ENCODE measurements at regions not wholly inside any gene's neighbourhood (a gene's known extent, or its start where the extent isn't known, plus 50 kb on each side); places are given as distances from the start of the nearest gene placed in this dataset.
"Not testable (repeated sequence)": the region's sequence is repeated elsewhere in the genome, so short reads cannot be mapped to it uniquely, and the experiment has no call there.

- intact Hi-C loops (cut with micrococcal nuclease): no loop called here
Measured at GRCh38 chr5:112570708-112571444, 151.8 kb upstream of the EPB41L4A start.

- intact Hi-C loops (cut with micrococcal nuclease): no loop called here
Measured at GRCh38 chr5:112573441-112573840, 154.4 kb upstream of the EPB41L4A start.

GRCh38 chr5:112574536-112574935 is 155.5 kb upstream of the EPB41L4A start:
- intact Hi-C loops (cut with micrococcal nuclease): no loop called here

GRCh38 chr5:112576298-112576925 is 157.3 kb upstream of the EPB41L4A start:
- intact Hi-C loops (cut with micrococcal nuclease): no loop called here

GRCh38 chr5:112579599-112580170 is 158.0 kb upstream of the APC start:
- intact Hi-C loops (cut with micrococcal nuclease): no loop called here

GRCh38 chr5:112581811-112582320 is 155.8 kb upstream of the APC start:
- intact Hi-C loops (cut with micrococcal nuclease): no loop called here

GRCh38 chr5:112583166-112583565 is 154.5 kb upstream of the APC start:
- intact Hi-C loops (cut with micrococcal nuclease): no loop called here

GRCh38 chr5:112584781-112585180 is 152.9 kb upstream of the APC start:
- intact Hi-C loops (cut with micrococcal nuclease): no loop called here

GRCh38 chr5:112586596-112587062 is 151.1 kb upstream of the APC start:
- intact Hi-C loops (cut with micrococcal nuclease): no loop called here

- intact Hi-C loops (cut with micrococcal nuclease): not testable (repeated sequence)
Measured at GRCh38 chr5:112590858-112591257, 146.8 kb upstream of the APC start.

GRCh38 chr5:112594095-112594850 is 143.4 kb upstream of the APC start:
- intact Hi-C loops (cut with micrococcal nuclease): no loop called here

GRCh38 chr5:112594941-112595340 is 142.7 kb upstream of the APC start:
- intact Hi-C loops (cut with micrococcal nuclease): no loop called here

GRCh38 chr5:112597831-112598230 is 139.9 kb upstream of the APC start:
- intact Hi-C loops (cut with micrococcal nuclease): no loop called here

- intact Hi-C loops (cut with micrococcal nuclease): not testable (repeated sequence)
Measured at GRCh38 chr5:112600510-112600909, 137.2 kb upstream of the APC start.

GRCh38 chr5:112604732-112605630 is 132.7 kb upstream of the APC start:
- intact Hi-C loops (cut with micrococcal nuclease): no loop called here

- intact Hi-C loops (cut with micrococcal nuclease): no loop called here
Measured at GRCh38 chr5:112608975-112609374, 128.7 kb upstream of the APC start.

- intact Hi-C loops (cut with micrococcal nuclease): no loop called here
Measured at GRCh38 chr5:112612663-112613062, 125.0 kb upstream of the APC start.

GRCh38 chr5:112614285-112614684 is 123.4 kb upstream of the APC start:
- intact Hi-C loops (cut with micrococcal nuclease): no loop called here

- intact Hi-C loops (cut with micrococcal nuclease): no loop called here
Measured at GRCh38 chr5:112614986-112615385, 122.7 kb upstream of the APC start.

GRCh38 chr5:112616812-112617547 is 120.7 kb upstream of the APC start:
- intact Hi-C loops (cut with micrococcal nuclease): no loop called here
